HG03060 (cell line): ENCODE measurements at regions not wholly inside any gene's neighbourhood (a gene's known extent, or its start where the extent isn't known, plus 50 kb on each side); places are given as distances from the start of the nearest gene placed in this dataset.
"Not testable (repeated sequence)": the region's sequence is repeated elsewhere in the genome, so short reads cannot be mapped to it uniquely, and the experiment has no call there.

Experiments used
- ATAC-seq: cut with Tn5 transposase; IDR thresholded peaks from one replicate; pipeline ENCODE4 v1.9.1; 2021; ENCODE audit warnings: low read depth, moderate number of reproducible peaks; ENCODE audit not compliant: unreplicated experiment

GRCh38 chr6:155847711-155848110 is 392.1 kb upstream of the NOX3 start:
- no peak for ATAC-seq

- no peak for ATAC-seq
These were observed 381.8 kb upstream of the NOX3 start for GRCh38 chr6:155837474-155837873.

GRCh38 chr6:155832596-155832995 is 377.0 kb upstream of the NOX3 start:
- no peak for ATAC-seq

- no peak for ATAC-seq
These were observed 374.9 kb upstream of the NOX3 start for GRCh38 chr6:155830531-155830930.

GRCh38 chr6:155829646-155830045 is 374.0 kb upstream of the NOX3 start:
- ATAC-seq: no peak

GRCh38 chr6:155828989-155829388 is 373.4 kb upstream of the NOX3 start:
- ATAC-seq: no peak

GRCh38 chr6:155818698-155819097 is 363.1 kb upstream of the NOX3 start:
- ATAC-seq: no peak

GRCh38 chr6:155813548-155813947 is 357.9 kb upstream of the NOX3 start:
- no peak for ATAC-seq

- no peak for ATAC-seq
These were observed 351.6 kb upstream of the NOX3 start for GRCh38 chr6:155807243-155807642.

GRCh38 chr6:155801046-155801445 is 345.4 kb upstream of the NOX3 start:
- ATAC-seq: no peak

GRCh38 chr6:155798876-155799275 is 343.2 kb upstream of the NOX3 start:
- ATAC-seq: not testable (repeated sequence)

GRCh38 chr6:155795173-155795796 is 339.6 kb upstream of the NOX3 start:
- ATAC-seq: no peak

GRCh38 chr6:155791891-155792290 is 336.3 kb upstream of the NOX3 start:
- no peak for ATAC-seq

GRCh38 chr6:155791186-155791585 is 335.5 kb upstream of the NOX3 start:
- ATAC-seq: no peak

- ATAC-seq: no peak
These were observed 331.5 kb upstream of the NOX3 start for GRCh38 chr6:155787168-155787567.

- no peak for ATAC-seq
These were observed 330.9 kb upstream of the NOX3 start for GRCh38 chr6:155786528-155786927.

GRCh38 chr6:155782739-155783459 is 327.3 kb upstream of the NOX3 start:
- ATAC-seq: no peak

GRCh38 chr6:155782320-155782731 is 326.7 kb upstream of the NOX3 start:
- ATAC-seq: no peak

GRCh38 chr6:155779456-155779855 is 323.8 kb upstream of the NOX3 start:
- no peak for ATAC-seq

- no peak for ATAC-seq
These were observed 322.7 kb upstream of the NOX3 start for GRCh38 chr6:155778336-155778735.

- no peak for ATAC-seq
These were observed 316.2 kb upstream of the NOX3 start for GRCh38 chr6:155771822-155772221.

GRCh38 chr6:155770856-155771255 is 315.2 kb upstream of the NOX3 start:
- no peak for ATAC-seq
